Epithelial cell of proximal tubule (primary cell): ENCODE measurements at regions not wholly inside any gene's neighbourhood (a gene's known extent, or its start where the extent isn't known, plus 50 kb on each side); places are given as distances from the start of the nearest gene placed in this dataset.

Experiments used
- DNase-seq: peaks from one replicate; pipeline ENCODE4 v3.0.0-alpha.2; 2011; ENCODE audit warnings: low read depth
- H3K4me3 ChIP-seq: 2 replicates; pipeline ENCODE4 v1.5.1; 2011; ENCODE audit warnings: low read depth, mild to moderate bottlenecking, low read length
- TF ChIP-seq, protein P1 (sequence below): conservative IDR thresholded peaks from 2 replicates; pipeline ENCODE4 v1.5.1; 2012; ENCODE audit warnings: low read depth, mild to moderate bottlenecking, low read length

DNA sequence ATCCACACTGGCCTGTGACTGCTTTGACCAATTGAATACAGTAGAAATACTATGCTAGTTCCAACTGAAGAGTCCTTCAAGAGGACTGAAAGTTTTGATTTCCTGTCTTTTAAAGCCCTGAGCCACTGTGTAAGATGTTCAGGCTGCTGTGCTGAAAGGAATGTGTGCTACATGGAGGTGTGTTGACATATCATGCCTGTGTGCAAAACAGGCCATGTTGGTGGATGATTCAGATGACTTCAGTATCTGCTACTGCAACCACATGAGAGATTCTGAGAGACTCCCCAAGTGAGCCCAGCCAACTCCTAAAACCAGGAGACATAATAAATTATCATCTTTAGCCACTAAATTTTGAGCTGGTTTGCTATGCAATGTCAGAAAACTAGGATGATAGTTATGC is 662.9 kb downstream of the ZEB2 start:
- no peak for DNase-seq
- no peak overlapping the region for H3K4me3 ChIP-seq
- TF ChIP-seq, protein P1, sequence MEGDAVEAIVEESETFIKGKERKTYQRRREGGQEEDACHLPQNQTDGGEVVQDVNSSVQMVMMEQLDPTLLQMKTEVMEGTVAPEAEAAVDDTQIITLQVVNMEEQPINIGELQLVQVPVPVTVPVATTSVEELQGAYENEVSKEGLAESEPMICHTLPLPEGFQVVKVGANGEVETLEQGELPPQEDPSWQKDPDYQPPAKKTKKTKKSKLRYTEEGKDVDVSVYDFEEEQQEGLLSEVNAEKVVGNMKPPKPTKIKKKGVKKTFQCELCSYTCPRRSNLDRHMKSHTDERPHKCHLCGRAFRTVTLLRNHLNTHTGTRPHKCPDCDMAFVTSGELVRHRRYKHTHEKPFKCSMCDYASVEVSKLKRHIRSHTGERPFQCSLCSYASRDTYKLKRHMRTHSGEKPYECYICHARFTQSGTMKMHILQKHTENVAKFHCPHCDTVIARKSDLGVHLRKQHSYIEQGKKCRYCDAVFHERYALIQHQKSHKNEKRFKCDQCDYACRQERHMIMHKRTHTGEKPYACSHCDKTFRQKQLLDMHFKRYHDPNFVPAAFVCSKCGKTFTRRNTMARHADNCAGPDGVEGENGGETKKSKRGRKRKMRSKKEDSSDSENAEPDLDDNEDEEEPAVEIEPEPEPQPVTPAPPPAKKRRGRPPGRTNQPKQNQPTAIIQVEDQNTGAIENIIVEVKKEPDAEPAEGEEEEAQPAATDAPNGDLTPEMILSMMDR: no peak

DNA sequence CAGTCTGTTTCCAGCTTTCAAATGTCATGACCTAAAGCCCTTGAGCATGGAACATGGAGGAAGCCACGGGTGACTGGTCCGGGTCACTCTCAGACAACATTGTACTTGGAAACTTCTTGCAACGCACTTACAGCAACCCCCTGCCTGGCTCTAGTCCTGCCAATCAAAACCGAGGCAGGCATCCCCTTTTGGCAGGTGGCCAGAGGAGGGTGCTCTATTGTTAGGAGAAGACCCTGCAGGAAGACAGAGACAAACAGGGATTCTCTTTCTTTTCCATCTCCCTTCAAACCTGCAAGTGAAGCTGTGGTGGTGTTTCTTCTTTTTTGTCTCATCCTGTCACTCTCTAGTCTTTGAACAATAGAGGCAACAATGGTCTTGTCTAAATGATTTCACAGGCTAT is 667.2 kb downstream of the ZEB2 start:
- DNase-seq: no peak
- H3K4me3 ChIP-seq: no peak overlapping the region
- TF ChIP-seq, protein P1: no peak

DNA sequence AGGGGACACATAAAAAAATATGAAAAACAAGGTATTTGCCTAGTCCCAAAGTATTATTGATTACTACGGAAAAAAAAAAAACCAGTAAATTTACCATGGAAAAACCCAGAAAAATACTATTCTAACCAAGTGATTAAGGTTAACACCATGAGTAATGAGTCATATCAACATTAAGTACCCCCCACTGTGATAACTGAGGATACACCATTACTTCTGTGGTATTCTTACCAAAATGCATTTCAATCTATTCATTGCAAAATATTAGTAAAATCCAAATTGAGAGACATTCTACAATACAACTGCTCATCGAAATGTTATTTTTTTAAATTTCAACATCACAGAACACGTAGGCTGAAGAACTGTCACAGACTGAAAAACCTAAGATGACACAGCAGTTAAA is 669.8 kb downstream of the ZEB2 start:
- TF ChIP-seq, protein P1: no peak
- H3K4me3 ChIP-seq: no peak overlapping the region
- no peak for DNase-seq

DNA sequence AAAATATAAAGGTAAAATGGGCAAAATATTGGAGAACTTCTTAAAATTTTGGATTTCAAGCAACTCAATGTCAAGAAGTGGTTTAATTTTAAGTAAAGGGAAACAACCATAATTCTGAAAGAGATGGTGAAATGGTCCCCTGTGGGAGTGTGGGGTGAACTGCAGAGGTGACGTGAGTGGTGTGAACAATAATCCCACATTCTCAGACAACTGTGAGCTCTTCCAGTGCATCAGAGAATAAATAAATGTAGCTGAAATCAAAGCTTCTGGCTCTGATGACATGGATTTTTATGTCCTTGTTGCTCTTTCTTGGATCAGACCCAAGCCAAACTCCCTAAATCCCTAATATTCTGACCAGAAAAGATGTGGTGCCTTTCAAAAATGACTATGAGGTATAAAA is 672.7 kb downstream of the ZEB2 start:
- TF ChIP-seq, protein P1: no peak
- no peak for DNase-seq
- H3K4me3 ChIP-seq: no peak overlapping the region

DNA sequence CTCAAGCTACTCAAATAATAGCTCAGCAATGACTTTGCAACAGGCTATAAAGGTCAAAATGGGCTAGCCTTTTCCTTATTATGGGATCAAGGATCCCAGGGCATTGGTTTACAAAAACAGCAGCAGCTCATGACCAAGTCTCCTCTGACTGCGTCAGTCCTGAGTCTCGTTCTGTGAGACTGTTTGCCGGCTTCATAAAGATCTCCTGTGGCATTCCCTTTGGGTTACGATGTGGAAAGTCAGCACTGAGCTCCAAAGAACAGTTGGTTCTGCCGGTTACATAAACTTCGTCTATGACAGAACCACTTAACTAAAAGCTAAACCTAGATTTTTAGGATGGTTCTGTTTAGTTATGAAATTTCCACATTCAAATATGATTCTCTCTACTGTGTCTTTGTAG is 674.9 kb downstream of the ZEB2 start:
- TF ChIP-seq, protein P1: no peak
- no peak for DNase-seq

DNA sequence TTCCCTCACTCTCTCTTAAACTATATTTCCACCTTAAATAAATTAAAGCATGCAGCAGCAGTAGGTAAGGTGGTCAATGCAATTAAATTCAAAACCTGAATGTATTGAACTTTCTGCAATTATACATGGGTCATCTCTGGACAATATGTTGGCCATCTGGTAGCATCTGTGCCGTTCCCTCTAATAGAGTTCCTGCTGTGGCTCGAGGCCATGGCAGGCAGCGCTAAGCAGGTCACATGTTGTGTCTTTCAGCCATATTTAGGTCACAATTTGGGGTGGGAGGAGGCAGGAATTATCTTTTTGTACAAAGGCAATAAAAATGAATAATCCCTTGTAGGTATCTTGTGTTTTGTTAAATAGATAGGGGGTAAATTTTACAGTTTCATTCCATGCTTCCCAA is 676.2 kb downstream of the ZEB2 start:
- TF ChIP-seq, protein P1: no peak
- DNase-seq: no peak
- no peak overlapping the region for H3K4me3 ChIP-seq

More for the DNA sequence above, 674.9 kb downstream of the ZEB2 start:
- no peak overlapping the region for H3K4me3 ChIP-seq

DNA sequence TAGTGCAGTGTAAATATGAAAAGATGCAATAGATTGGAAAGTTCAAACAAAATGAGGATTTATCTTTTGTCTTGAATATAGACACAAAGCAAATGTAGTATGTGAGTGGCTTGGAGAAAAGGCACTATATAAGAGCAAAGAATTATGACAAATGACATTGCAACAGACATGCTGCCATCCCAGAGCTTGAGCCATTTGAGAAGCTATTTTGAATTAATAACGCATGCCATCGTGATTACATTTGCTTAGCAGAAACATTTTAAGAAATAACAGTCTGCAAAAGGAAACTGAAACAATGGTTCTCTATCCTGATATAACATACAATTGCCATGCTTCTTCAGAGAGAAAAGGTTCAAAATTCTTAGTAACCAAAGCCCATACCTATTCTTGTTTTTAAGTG is 677.1 kb downstream of the ZEB2 start:
- DNase-seq: no peak
- H3K4me3 ChIP-seq: no peak overlapping the region
- TF ChIP-seq, protein P1: no peak
